DMS 273 treated with DMSO at 0.1 percent for 48 hours (cell line): ENCODE measurements at regions not wholly inside any gene's neighbourhood (a gene's known extent, or its start where the extent isn't known, plus 50 kb on each side); places are given as distances from the start of the nearest gene placed in this dataset.

Experiments used
- DNase-seq: peaks from one replicate; lab custom pipeline; 2025; lab: John Stamatoyannopoulos, UW

- DNase-seq: no peak
Observed at GRCh38 chr9:8262625-8263622, 463.3 kb upstream of the DMAC1 start.

GRCh38 chr9:8261737-8262136, 462.2 kb upstream of the DMAC1 start:
- no peak for DNase-seq

- DNase-seq: no peak
Observed at GRCh38 chr9:8259028-8259427, 459.4 kb upstream of the DMAC1 start.

GRCh38 chr9:8256880-8257279, 457.3 kb upstream of the DMAC1 start:
- no peak for DNase-seq

GRCh38 chr9:8255850-8256249, 456.3 kb upstream of the DMAC1 start:
- no peak for DNase-seq

- DNase-seq: no peak
Observed at GRCh38 chr9:8254541-8254940, 455.0 kb upstream of the DMAC1 start.

GRCh38 chr9:8252445-8252844, 452.9 kb upstream of the DMAC1 start:
- DNase-seq: no peak

- no peak for DNase-seq
Observed at GRCh38 chr9:8251566-8251965, 452.0 kb upstream of the DMAC1 start.

GRCh38 chr9:8244505-8245092, 445.0 kb upstream of the DMAC1 start:
- no peak for DNase-seq

- no peak for DNase-seq
Observed at GRCh38 chr9:8241201-8241600, 441.6 kb upstream of the DMAC1 start.

GRCh38 chr9:8237096-8237495, 437.5 kb upstream of the DMAC1 start:
- DNase-seq: no peak

- DNase-seq: no peak
Observed at GRCh38 chr9:8235489-8235888, 435.9 kb upstream of the DMAC1 start.

GRCh38 chr9:8234316-8234715, 434.7 kb upstream of the DMAC1 start:
- no peak for DNase-seq

- no peak for DNase-seq
Observed at GRCh38 chr9:8232726-8233125, 433.1 kb upstream of the DMAC1 start.

- DNase-seq: no peak
Observed at GRCh38 chr9:8229226-8229625, 429.6 kb upstream of the DMAC1 start.

- no peak for DNase-seq
Observed at GRCh38 chr9:8224381-8224801, 424.8 kb upstream of the DMAC1 start.

- DNase-seq: no peak
Observed at GRCh38 chr9:8223861-8224260, 424.3 kb upstream of the DMAC1 start.

GRCh38 chr9:8221462-8221861, 421.9 kb upstream of the DMAC1 start:
- DNase-seq: no peak

- DNase-seq: no peak
Observed at GRCh38 chr9:8208465-8208864, 408.9 kb upstream of the DMAC1 start.

- DNase-seq: no peak
Observed at GRCh38 chr9:8207596-8207995, 408.0 kb upstream of the DMAC1 start.

GRCh38 chr9:8206720-8207119, 407.1 kb upstream of the DMAC1 start:
- DNase-seq: no peak

GRCh38 chr9:8205576-8205975, 406.0 kb upstream of the DMAC1 start:
- no peak for DNase-seq

GRCh38 chr9:8189881-8190280, 390.3 kb upstream of the DMAC1 start:
- DNase-seq: no peak
